DOHH2 (cell line): ENCODE measurements at regions not wholly inside any gene's neighbourhood (a gene's known extent, or its start where the extent isn't known, plus 50 kb on each side); places are given as distances from the start of the nearest gene placed in this dataset.

Source experiments
- H3F3A ChIP-seq: fragments of 200-600 bp; sonication (generic), shearing (Covaris generic); 2 replicates; pipeline ENCODE4 v1.6.0; 2016; ENCODE audit warnings: antibody characterized with exemption, mild to moderate bottlenecking; ENCODE audit not compliant: control insufficient read depth, insufficient read depth
- H3K27ac ChIP-seq: fragments of 200-600 bp; sonication (generic); 2 replicates; pipeline ENCODE4 v1.5.1; 2014; ENCODE audit warnings: low read depth, mild to moderate bottlenecking, low read length, moderate library complexity
- H3K27me3 ChIP-seq: fragments of 200-600 bp; sonication (generic); 2 replicates; pipeline ENCODE4 v1.6.1; 2014; ENCODE audit warnings: mild to moderate bottlenecking, low read length, mixed read lengths; ENCODE audit not compliant: control insufficient read depth
- H3K36me3 ChIP-seq: fragments of 200-600 bp; sonication (generic); 2 replicates; pipeline ENCODE4 v1.6.1; 2014; ENCODE audit warnings: mild to moderate bottlenecking, low read length, moderate library complexity, mixed read lengths; ENCODE audit not compliant: control insufficient read depth
- H3K4me1 ChIP-seq: fragments of 200-600 bp; sonication (generic); 2 replicates; pipeline ENCODE4 v1.6.1; 2014; ENCODE audit warnings: mild to moderate bottlenecking, low read length, mixed read lengths; ENCODE audit not compliant: control insufficient read depth
- H3K4me2 ChIP-seq: fragments of 200-600 bp; sonication (generic); 2 replicates; pipeline ENCODE4 v1.6.0; 2014; ENCODE audit warnings: mild to moderate bottlenecking, low read length, moderate library complexity
- H3K4me3 ChIP-seq: fragments of 200-600 bp; sonication (generic); 2 replicates; pipeline ENCODE4 v1.5.1; 2014; ENCODE audit warnings: mild to moderate bottlenecking, low read length, mixed read lengths
- H3K79me2 ChIP-seq: fragments of 200-600 bp; sonication (generic); 2 replicates; pipeline ENCODE4 v1.6.1; 2014; ENCODE audit warnings: mild to moderate bottlenecking, low read length, mixed read lengths; ENCODE audit not compliant: control insufficient read depth
- H3K9me2 ChIP-seq: fragments of 200-600 bp; sonication (generic); replicated peaks from 2 replicates; pipeline ENCODE4 v1.6.1; 2014; ENCODE audit warnings: mild to moderate bottlenecking, low read length, mixed read lengths; ENCODE audit not compliant: control insufficient read depth
- H3K9me3 ChIP-seq: fragments of 200-600 bp; sonication (generic); 2 replicates; pipeline ENCODE4 v1.6.1; 2014; ENCODE audit warnings: antibody characterized with exemption, low read length, mixed read lengths; ENCODE audit not compliant: control insufficient read depth, insufficient read depth
- H4K20me1 ChIP-seq: fragments of 200-600 bp; sonication (generic); 2 replicates; pipeline ENCODE4 v1.6.0; 2014; ENCODE audit warnings: low read depth, mild to moderate bottlenecking, antibody characterized with exemption, low read length, moderate library complexity; ENCODE audit not compliant: control insufficient read depth, insufficient read depth
- EZH2phosphoT487 ChIP-seq: fragments of 200-600 bp; sonication (generic); IDR thresholded peaks from 2 replicates; pipeline ENCODE4 v1.6.1; 2017; ENCODE audit warnings: borderline replicate concordance, mild to moderate bottlenecking, antibody characterized with exemption, low read length, moderate library complexity, mixed read lengths
- TF ChIP-seq, protein P1 (sequence below): fragments of 200-600 bp; sonication (generic); IDR thresholded peaks from one replicate; pipeline ENCODE4 v1.5.1; 2014; ENCODE audit warnings: antibody characterized with exemption, mild to moderate bottlenecking, low read depth, low read length; ENCODE audit not compliant: poor library complexity, severe bottlenecking

DNA sequence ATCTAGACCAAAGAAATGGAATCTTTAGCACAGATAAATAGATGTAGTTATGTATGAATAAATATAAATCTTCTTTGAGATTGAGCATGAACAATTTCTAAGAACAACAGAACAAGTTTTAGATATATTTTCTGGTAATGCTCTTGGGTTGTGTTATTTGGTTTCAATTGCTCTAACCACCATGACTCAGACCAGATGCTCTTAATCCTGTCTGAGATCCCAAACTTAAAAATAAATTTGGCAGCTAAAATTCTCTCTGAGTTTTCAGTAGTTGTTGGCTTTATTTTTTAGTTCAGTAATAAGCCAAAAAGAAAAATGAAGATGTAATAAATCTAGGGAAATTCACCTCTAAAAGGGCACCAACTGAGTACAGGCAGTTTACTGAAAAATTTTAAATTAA lies 1693.4 kb downstream of the NCAM2 start:
- Histone ChIP-seq H3K79me2 (no peaks in the 10 kb centered on the region), H4K20me1 (no peaks in the 10 kb centered on the region), H3K27me3 (no peaks in the 10 kb centered on the region), H3K9me3 (peaks cover 5% of the 10 kb centered on the region; the same call in 1 of the 2 replicates), H3K9me2 (no peaks in the 10 kb centered on the region), H3K4me1 (no peaks in the 10 kb centered on the region), H3F3A (no peaks in the 10 kb centered on the region), H3K4me2 (no peak overlapping the region), H3K27ac (no peak overlapping the region), H3K36me3 (no peaks in the 10 kb centered on the region), H3K4me3 (no peak overlapping the region)
- TF ChIP-seq, protein P1, sequence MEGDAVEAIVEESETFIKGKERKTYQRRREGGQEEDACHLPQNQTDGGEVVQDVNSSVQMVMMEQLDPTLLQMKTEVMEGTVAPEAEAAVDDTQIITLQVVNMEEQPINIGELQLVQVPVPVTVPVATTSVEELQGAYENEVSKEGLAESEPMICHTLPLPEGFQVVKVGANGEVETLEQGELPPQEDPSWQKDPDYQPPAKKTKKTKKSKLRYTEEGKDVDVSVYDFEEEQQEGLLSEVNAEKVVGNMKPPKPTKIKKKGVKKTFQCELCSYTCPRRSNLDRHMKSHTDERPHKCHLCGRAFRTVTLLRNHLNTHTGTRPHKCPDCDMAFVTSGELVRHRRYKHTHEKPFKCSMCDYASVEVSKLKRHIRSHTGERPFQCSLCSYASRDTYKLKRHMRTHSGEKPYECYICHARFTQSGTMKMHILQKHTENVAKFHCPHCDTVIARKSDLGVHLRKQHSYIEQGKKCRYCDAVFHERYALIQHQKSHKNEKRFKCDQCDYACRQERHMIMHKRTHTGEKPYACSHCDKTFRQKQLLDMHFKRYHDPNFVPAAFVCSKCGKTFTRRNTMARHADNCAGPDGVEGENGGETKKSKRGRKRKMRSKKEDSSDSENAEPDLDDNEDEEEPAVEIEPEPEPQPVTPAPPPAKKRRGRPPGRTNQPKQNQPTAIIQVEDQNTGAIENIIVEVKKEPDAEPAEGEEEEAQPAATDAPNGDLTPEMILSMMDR: no peak
- no peak for TF ChIP-seq EZH2phosphoT487

DNA sequence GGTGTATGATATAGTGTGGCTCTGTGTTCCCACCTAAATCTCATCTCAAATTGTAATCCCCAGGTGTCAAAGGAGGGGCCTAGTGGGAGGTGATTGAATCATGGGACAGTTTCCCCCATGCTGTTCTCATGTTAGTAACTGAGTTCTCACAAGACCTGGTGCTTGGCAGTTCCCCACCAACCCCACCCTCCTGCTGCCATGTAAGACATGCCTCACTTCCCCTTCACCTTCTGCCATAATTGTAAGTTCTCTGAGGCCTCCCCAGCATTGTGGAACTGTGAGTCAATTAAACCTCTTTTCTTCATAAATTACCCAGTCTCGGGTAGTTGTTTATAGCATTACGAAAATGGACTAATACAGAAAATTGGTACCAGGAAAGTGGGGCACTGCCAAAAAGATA lies 1705.3 kb downstream of the NCAM2 start:
- H3K9me2 ChIP-seq: no peaks in the 10 kb centered on the region
- H3K4me1 ChIP-seq: no peaks in the 10 kb centered on the region
- no peaks in the 10 kb centered on the region for H3F3A ChIP-seq
- no peak overlapping the region for H3K27ac ChIP-seq
- no peaks in the 10 kb centered on the region for H3K9me3 ChIP-seq
- no peaks in the 10 kb centered on the region for H4K20me1 ChIP-seq
- no peak overlapping the region for H3K4me2 ChIP-seq
- no peaks in the 10 kb centered on the region for H3K27me3 ChIP-seq
- no peak overlapping the region for H3K4me3 ChIP-seq
- H3K36me3 ChIP-seq: no peaks in the 10 kb centered on the region
- no peak for TF ChIP-seq EZH2phosphoT487
- TF ChIP-seq, protein P1: no peak
- H3K79me2 ChIP-seq: no peaks in the 10 kb centered on the region

DNA sequence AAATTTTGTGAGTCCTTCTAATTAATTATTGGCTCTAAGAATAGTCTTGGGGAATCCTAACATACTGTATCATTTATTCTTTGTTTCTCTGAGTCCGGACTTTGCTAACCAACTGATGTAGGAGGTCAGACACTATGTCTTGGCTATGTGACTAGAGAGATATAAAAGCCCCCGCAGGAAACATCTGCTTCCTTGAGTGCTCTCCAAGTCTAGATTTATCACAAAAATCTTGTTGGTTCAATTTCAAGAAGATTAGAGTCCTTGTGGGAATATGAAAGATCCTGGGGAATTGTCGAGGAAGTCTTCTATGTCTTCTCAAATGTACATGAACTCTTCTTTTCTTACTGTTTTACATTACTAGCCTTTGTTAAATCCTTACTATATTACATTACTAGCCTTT lies 1712.5 kb downstream of the NCAM2 start:
- no peaks in the 10 kb centered on the region for H4K20me1 ChIP-seq
- H3K4me1 ChIP-seq: no peaks in the 10 kb centered on the region
- no peak overlapping the region for H3K27ac ChIP-seq
- H3K79me2 ChIP-seq: no peaks in the 10 kb centered on the region
- peaks cover 6% of the 10 kb centered on the region; the same call in 1 of the 2 replicates for H3K9me3 ChIP-seq
- no peak overlapping the region for H3K4me2 ChIP-seq
- no peaks in the 10 kb centered on the region for H3K27me3 ChIP-seq
- H3K4me3 ChIP-seq: no peak overlapping the region
- no peaks in the 10 kb centered on the region for H3F3A ChIP-seq
- H3K36me3 ChIP-seq: no peaks in the 10 kb centered on the region
- H3K9me2 ChIP-seq: no peaks in the 10 kb centered on the region
- TF ChIP-seq, protein P1: no peak

DNA sequence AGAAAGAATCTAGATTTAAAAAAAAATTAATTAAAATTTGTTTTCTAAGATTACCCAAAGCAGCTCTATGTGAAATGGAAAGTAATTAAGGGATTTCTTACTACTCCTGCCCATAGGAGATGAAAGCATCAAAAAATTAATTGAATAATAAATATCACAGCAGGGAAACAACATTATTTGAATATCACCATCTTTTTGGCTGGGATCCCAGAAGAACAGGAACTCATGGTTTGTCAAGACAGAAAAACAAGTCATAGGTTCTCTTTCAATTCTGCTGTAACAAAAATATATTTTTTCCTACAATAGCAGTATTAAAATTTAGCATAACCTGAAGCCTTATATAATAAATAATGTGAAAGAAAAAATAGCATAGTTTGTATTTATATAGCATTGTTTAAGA lies 1713.4 kb downstream of the NCAM2 start:
- Histone ChIP-seq H3K4me3 (no peak overlapping the region), H3K9me2 (no peaks in the 10 kb centered on the region), H3K4me1 (no peaks in the 10 kb centered on the region), H4K20me1 (no peaks in the 10 kb centered on the region), H3K36me3 (no peaks in the 10 kb centered on the region), H3K27me3 (no peaks in the 10 kb centered on the region), H3K79me2 (no peaks in the 10 kb centered on the region), H3K9me3 (peaks cover 6% of the 10 kb centered on the region; the same call in 1 of the 2 replicates), H3F3A (no peaks in the 10 kb centered on the region), H3K27ac (no peak overlapping the region), H3K4me2 (no peak overlapping the region)
- TF ChIP-seq EZH2phosphoT487: no peak
- TF ChIP-seq, protein P1: no peak
